Urothelium cell line (cell line): ENCODE measurements at regions not wholly inside any gene's neighbourhood (a gene's known extent, or its start where the extent isn't known, plus 50 kb on each side); places are given as distances from the start of the nearest gene placed in this dataset.
"Not testable (repeated sequence)": the region's sequence is repeated elsewhere in the genome, so short reads cannot be mapped to it uniquely, and the experiment has no call there.

Source experiments
- DNase-seq: peaks from one replicate; pipeline ENCODE4 v3.0.0; 2011; ENCODE audit warnings: low spot score, mixed read lengths
- FAIRE-seq: peaks from 2 replicates; lab custom pipeline; 2011; peaks lifted over from hg19 to GRCh38; lab: Jason Lieb, UNC

DNA sequence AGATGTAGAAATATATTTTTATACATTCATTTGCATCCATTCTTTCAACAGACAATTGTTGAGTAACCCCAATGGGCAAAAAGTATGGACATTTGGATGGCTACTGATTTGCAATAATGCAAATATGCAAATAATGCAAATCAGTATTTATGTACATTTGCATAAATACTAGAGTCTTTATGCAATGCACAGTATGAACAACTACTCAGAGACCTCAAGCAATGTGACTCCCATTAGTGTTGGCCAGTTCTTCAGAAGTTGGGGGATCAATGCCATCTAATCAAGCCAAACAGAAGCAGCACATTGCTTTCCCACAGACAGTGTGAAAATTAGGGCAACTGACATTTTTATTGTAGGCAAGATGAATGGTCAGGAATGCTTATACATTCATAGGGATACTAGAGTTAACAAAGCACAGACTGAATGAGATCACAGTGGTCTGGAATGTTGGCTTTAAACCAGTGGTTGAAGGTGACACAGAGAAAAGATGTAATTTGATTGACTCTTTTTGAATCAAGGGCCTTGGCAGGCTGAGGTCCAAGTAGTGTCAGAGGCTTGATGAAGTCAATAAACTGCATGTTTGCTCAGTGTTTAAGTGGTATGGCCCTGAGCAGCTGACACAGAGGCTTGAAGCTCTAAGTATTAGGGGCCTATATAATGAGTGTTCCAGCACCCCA, 256.6 kb downstream of the CTH start:
- DNase-seq (peak; percentile 10), FAIRE-seq (no peak)

DNA sequence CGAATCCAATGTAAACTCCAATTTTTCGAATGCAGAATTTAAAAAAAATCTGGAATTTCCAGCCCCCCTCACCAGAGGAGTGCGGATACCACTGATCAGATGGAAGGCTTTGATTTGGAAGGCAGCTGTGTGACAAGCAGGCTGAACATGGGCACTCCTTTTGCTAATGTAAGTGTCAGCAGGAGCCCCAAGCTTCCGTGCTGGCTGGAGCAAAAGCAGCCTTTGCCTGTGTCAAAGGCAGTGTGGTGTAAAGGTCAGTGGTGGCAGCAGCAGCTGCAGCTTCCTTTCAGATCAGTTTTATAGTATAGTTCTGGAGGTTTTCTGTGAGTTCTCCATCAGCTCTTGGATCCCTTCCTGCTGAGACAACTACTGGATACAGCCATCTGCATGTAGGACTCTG, 259.9 kb downstream of the CTH start:
- DNase-seq (no peak), FAIRE-seq (no peak)

DNA sequence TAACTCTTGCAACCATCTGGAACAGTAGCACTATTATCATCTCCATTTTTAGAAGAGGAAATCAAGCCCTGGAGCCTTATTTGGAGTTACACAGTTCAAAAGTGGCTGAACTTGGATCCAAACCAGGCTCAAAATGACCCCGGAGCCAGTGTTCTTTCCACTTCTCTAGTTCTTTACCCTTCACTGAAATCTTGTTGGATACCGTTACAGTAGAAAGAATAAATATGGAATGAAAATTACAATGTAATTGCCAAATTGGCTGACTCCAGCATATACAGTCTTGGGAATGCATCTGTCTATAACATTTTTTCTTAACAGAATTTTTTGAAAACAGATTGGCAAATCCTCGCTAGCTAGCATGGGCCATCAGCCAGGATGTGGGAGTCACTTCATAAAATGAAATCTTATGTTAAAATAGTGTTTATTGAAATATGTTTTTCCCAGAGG, 261.4 kb downstream of the CTH start:
- DNase-seq (no peak), FAIRE-seq (no peak)

DNA sequence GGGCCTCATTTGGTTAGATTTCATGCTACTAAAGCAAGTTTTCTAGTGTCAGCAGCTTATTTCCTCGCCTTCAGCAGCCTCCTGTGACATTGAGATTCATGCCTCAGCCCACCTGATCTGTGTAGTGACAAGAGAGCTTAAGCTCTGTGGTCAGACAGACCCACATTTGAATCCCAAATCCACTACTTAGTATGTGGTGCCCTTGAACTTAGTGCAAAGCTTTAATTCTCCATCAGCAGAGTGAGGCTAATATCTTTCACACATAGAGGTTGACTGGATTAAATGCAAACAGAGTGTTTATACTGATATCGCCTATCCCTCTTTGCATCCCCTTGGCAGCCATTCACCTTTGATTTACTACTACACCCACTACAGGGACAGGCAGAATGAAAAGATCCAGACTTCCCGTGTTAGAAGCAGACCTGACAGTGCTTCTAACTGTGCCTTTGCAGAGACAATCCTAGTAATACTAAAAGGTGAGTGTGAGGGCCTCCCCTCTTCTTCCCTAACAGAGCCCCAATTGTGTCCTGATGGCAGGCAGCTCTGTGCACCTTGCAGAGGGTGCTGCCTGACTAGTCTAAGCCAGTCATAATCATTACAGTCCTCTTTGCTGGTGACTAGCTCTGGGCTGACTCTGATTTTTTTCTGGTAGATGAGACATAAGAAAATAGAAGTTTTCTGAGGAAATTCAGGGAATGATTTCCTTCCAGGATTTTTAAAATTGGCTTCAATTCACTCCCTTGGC, 264.0 kb downstream of the CTH start:
- no peak for DNase-seq
- FAIRE-seq, result peak; percentile 42

DNA sequence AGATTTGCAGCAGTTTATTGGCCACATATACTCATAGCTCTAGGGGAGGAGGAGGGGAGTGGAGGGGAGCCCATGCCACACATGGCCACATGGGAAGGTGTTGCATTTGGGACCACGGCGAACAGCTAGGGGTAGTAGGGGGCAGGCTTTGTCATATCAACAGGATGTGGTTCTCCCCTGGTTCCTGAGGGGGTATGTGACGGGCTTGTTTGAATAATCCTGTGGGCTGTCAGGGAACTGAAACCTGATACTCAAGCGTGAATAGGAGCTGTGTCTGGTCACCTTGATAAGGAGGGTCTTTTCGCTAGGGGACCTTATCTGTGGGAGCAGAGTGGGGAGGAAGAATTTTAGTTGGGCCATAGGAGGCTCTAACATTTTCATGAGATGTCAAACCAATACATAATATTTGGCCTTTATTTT, 264.7 kb downstream of the CTH start:
- no peak for DNase-seq

DNA sequence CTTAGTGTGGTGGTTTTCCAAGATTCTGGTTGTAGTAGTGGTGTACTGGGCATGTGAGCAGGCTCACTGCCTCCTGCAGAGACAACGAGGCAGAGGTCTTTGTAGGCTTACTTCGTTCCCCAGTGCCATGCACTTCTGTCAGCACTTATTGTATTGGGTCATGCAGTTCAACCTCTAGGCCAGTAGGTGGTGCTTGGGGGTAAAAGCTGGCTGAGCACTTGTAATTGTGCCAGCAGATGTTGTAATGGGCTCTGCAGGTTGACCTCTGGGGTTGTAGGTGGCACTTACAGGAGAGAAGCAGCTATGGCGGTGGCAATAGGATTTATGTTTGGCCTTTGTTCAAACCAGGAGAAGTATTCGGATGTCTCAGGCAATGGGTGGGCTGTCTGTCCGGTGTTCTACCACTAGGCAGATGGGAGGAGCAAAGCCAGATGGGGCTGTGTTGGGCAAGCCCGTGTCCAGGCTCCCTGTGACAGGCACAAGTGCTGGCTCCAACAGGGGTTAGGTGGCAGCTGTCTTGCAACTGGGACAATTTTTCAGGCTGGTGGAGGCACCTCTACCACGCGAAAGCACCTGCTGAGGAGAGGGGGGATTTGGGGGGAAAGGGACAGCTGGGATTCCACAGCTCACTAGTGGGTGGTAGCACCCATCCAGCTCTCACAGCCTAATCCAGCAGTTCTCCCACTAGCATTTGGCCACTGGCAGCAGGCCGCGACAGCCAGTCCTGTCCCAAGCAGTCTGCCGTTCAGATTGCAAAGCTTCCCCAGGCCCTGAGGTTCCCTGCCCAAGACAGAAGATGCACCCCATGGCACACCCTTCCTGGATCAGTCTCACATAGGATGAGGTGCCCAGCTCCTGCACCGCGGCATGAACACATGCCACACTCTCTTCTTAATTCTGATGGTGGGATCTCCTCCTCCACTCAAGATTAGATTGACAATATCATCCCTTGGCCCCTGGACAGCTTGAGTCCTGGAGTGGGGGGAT, 274.5 kb downstream of the CTH start:
- DNase-seq, result peak; percentile 62
- no peak for FAIRE-seq

More for the DNA sequence above, 264.7 kb downstream of the CTH start:
- no peak for FAIRE-seq

DNA sequence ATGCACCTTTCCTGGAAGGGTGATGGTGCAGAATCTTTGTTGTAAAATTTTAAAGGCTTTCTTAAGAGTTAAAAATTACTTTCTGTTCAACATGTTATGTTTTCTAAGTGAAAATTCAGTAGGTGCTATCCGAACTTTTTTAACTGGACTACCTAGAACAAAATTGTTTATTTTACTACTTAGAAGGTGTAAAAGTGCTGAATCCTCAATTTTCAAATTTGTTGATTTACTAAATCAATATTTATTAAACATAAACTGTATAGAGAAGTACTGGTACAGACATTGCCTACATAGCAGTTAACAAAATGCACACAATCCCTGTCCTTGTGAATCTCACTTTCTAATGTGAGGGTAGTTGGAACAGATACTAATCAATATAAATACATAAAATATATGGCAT, 277.5 kb downstream of the CTH start:
- DNase-seq (no peak), FAIRE-seq (no peak)

DNA sequence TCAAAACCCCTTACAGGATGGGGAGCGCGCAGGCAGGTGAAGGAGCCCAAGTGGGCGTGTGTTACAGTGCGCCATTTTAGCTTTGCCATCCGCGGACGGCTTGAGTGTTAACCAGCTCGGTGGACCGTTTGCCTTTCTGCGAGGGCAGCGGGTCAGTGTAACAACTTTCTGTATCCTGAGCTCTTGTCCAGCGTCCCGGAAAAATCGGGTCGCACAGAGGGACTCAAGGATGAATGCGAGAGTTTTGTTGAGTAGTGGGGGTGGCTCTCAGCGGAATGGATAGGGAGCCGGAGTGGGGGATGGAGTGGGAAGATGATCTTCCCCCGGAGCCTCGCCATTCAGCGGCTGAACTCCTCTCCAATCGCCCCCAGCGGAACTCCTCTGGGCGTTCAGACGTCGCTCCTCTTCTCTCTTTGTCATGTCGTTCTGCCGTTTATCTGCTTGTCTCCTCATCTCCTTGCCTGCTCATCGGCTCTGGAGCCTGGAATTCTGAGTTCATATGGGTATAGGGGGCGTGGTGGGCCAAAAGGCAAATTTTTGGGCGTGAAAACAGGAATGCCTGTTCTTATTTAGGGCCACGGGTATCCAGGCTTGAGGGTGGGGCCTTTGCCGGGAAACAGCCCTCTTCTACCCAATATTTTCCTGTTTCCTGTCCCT, 295.4 kb downstream of the CTH start:
- no peak for FAIRE-seq
- DNase-seq, result no peak

DNA sequence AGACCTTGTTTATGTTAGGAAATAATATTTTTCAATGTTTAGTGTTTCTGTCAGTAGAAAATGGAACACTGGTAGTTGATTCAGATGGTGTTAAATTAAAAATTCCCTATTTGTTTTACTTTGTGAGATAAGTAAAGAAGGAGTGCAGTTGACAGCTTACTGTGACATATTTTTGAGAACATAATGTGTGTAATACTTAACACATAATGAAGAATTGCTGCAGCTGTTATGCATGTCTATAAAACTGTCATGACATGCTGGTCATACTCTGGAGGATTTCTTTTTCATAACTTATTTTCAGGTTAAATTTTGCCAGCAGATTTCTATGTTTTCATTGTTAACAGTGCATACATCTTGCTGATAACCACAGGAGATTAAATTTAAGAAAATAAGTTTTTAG, 296.1 kb downstream of the CTH start:
- DNase-seq (no peak), FAIRE-seq (no peak)

DNA sequence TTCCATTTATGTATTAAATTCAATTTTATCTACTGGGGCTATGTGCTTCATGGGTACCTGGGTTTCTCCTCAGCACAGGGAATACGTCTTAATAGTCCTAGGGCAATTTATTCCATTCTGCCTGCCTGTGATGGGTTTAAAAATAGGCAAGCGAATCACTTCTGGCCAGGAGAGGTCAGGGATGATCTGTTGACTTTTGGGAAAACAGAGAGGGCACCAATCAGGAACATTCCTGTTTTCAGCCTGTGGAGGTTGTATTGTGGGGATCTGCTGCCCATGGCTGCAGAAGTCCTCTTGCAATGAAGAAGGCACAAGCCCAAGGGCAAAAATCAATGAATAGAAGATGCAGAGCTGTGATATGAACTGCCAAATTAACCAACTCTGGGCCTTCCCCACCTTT, 303.1 kb downstream of the CTH start:
- FAIRE-seq (no peak), DNase-seq (no peak)

DNA sequence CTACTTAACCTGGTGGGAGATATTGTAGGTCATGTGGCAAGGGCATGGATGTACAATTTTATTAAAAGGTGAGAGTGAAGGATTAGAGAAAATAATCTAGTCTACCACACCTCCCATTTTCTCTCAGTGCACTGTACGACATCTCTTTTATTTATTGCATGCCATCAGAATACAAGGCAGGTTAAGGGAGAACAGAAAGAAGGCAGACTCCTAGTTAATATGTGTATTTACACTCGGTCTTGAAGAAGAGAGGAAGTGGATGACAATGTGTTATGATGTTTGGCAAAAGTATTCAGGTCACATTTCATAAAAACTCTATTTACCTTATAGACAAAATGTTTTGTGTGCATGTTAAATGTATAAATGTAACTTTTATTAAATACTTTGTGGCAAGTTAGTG, 306.1 kb downstream of the CTH start:
- FAIRE-seq, result no peak
- DNase-seq, result no peak

DNA sequence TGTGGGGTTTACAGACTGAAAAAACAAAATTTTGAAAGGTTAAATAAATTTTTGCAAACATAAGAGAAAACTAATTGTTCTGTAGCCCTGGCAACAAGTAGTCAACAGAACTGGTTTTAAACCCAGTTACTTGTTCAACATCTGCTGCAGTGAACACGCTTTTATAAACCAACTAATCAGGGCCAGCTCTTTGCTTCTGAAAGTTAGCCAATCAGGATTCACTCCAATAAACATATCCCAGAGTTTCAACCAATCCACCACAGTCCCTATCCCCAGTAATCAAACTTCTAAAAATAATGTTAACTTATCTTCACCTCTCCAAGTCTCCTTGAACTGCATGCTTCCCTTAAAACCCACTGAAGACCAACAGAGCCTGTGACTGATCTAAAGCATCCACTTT, 306.6 kb downstream of the CTH start:
- DNase-seq (no peak), FAIRE-seq (no peak)

DNA sequence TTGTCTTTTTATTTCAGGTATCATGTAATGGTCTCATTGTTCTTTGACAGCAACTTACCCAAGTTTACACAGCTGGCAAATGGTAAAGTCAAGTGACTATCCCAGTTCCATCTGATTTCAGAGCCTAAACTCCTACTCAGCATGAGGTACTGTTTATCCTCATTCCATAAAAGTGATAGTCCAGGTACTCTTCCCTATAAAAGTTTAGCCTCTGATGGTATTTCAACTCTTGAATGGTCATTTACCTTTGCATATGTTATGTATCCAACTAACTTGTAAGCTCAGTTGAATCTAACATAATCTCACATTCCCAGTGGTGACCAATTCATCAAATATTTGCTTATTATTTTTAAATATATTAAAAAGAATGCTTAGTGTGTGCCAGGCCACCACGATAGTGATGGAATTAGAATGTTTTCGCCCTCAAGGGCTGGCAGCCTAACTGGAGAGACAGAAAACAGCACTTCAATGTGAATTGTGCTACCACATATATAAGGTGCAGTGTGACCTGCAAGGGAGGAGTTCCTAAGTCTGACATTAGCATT, 307.1 kb downstream of the CTH start:
- DNase-seq (no peak), FAIRE-seq (no peak)

DNA sequence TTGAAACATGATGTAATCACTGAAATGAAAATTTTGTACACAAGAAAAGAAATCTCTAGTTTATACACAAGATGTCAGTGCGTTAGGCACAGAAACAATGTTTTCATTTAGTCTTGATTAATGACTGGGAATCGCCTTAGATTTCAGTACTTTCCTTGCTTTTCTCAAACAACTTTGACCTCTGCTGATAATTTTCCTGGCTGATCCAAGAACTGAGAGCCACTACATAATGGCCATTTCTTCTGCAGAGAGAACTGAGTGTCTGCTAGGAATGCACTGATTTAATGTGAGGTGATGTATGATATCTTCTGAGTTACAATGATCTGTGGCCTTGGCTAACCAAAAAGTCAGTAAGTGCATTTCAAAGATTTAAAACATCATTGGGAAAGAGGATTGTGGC, 308.1 kb downstream of the CTH start:
- DNase-seq (no peak), FAIRE-seq (no peak)

DNA sequence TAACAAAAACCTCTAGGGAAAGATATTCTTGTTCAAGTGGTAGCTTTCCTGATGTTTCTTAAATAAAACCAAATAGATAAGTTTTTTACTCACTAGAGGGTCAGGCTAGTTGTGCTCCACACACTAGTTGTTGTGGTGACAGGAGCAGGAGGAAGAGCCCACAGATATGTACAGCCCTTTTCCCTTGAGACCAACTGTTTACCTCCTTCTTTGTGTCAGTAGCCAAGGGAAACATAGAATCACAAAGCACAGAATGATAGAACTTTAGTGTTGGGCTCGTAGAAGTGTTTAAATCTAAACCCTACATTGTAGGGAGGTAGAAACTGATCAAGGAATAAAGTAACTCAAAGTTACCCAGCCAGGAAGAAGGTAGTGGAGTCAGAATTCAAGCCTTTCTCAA, 309.0 kb downstream of the CTH start:
- no peak for FAIRE-seq
- DNase-seq, result no peak

DNA sequence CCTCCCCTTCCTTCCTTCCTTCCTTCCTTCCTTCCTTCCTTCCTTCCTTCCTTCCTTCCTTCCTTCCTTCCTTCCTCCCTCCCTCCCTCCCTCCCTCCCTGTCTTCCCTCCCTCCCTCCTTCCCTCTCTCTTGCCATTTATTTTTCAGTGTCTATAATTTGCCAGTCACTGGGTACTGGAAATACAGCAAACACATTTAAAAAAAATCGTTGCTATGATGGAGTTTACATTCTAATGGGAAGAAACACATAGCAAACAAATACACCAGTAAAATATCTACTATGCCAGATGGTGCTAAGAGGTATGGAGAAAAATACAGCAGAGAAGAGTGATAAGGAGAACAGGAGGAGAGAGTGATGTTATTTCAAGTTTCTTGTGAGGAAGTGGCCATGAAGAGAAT, 309.5 kb downstream of the CTH start:
- DNase-seq (no peak), FAIRE-seq (no peak)

DNA sequence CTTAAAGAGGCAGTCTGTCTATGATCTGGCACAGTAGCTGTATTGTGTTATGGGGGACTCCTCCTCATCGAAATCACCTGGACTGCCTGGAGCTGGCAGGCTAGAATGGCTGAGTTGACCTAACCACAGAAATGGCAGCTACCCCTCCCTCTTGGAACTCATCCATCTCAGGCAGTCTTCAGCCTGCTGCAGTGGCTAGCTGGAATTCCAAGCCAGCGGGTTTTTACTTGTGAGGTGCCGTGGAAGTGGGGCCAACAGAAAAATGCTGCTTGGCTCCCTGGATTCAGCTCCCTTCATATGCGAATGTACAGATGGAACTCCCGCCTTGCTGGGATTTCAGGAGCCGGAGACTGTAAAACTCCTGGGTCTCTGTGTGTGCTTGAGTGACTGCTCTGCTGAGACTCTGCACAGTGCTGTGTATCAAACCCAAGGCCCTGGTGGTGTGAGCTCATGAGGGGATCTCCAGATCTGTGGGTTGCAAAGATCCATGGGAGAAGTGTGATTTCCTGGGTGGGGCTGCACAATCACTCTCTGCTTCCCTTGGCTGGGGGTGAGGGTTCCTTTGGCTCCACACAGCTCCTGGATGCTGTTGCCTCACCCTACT, 316.9 kb downstream of the CTH start:
- FAIRE-seq (no peak), DNase-seq (peak; percentile 18)

DNA sequence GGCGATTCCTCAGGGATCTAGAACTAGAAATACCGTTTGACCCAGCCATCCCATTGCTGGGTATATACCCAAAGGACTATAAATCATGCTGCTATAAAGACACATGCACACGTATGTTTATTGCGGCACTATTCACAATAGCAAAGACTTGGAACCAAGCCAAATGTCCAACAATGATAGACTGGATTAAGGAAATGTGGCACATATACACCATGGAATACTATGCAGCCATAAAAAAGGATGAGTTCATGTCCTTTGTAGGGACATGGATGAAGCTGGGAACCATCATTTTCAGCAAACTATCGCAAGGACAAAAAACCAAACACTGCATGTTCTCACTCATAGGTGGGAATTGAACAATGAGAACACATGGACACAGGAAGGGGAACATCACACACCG, 311.1 kb downstream of the PTGER3 start:
- not testable (repeated sequence) for DNase-seq, FAIRE-seq

DNA sequence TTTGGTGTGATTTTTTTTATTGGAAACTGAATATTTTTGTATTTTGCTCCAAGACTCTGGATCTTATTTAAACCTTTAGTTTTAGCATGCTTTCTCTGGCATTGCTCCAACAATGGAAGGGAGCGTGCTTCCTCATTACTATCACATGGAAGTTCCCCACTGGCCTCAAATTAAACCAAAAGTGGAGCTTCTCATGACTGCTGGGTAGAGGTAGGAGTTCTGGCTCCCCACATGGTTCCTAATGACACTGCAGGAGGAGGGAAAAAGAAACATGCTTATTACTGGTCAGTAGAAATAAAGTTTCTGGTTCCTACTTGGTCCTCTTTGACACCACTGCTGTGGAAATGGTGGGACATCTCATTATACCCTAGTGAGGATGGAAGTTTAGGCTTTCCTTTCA, 310.5 kb downstream of the PTGER3 start:
- DNase-seq, result no peak
- FAIRE-seq, result no peak

DNA sequence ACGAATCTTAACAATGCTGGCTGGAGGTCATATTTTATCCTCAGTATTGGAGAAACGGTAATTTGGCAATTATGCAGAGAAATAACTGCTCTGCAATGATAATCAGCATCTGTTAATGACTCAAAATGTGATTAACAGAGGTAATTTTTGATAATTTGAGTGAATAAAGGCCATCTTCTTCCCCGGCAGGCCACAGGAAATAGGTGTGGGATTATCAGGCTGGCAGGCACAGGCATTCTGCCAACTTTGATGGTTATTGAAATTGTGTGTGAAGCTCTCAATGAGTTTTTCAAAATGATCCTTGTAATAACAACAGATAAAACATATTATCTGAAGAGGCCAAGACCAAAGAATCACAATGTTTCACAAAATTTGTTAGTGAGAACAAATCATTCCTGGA, 309.0 kb downstream of the PTGER3 start:
- DNase-seq (no peak), FAIRE-seq (no peak)
